ENCODE measurements at regions not wholly inside any gene's neighbourhood (a gene's known extent, or its start where the extent isn't known, plus 50 kb on each side); places are given as distances from the start of the nearest gene placed in this dataset.

DNA sequence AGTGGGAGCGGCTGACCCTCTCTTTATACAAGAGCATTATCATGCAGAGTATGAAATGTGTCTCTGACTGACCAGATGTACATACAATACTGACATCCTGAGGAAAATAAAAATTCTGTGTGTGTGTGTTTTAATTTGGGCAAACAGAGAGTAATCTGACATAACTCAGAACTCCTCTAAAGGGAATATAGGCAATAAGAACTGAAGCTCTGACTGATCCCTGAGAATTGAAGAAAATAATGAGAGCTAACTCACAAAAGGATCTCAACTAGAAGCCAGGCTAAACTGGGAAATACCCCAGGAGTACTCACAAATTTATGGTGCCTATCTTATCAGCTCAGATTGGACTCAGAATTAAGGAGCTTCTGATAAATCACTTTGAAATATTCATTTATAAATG, 539.9 kb downstream of the OLFM4 start:
- ATAC-seq: no peak
- Mint-ChIP-seq H3K4me3 (no peak overlapping the region), H3K27me3 (no peaks in the 10 kb centered on the region), H3K36me3 (ENCODE audit: low read depth) (no peaks in the 10 kb centered on the region), H3K4me1 (no peaks in the 10 kb centered on the region), H3K27ac (no peak overlapping the region)
- no peak for DNase-seq
- H3K9me3 ChIP-seq (ENCODE audit: control insufficient read depth, low read length, poor library complexity, severe bottlenecking): no peaks in the 10 kb centered on the region

GRCh38 chr13:53569453-53569852, 540.8 kb downstream of the OLFM4 start:
- no peak overlapping the region for H3K27ac Mint-ChIP-seq
- DNase-seq (no peak), ATAC-seq (no peak)
- no peaks in the 10 kb centered on the region for H3K4me1 Mint-ChIP-seq
- H3K36me3 Mint-ChIP-seq (ENCODE audit: low read depth): no peaks in the 10 kb centered on the region
- H3K9me3 ChIP-seq (ENCODE audit: control insufficient read depth, low read length, poor library complexity, severe bottlenecking): no peaks in the 10 kb centered on the region
- no peaks in the 10 kb centered on the region for H3K27me3 Mint-ChIP-seq
- H3K4me3 Mint-ChIP-seq: no peak overlapping the region

DNA sequence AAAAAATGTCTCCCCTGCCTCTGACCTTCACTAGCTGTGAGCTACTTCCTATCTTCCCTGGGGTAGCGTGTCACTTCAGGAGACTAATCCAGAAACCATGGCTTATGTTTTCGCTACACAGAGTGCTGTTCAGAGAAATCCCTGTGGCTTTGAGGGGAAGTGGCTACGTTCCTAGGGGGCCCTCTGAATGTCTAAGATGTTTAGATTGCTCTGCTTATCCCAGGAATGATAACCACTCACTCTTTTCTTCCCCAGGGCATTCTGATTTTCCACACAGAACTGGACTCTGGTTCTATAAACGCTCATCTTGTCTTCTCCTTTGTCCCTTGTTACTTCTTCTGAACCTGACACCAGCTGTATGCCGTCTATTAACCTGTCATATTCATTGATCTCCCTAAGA, 572.5 kb downstream of the OLFM4 start:
- H3K27me3 Mint-ChIP-seq: no peaks in the 10 kb centered on the region

GRCh38 chr13:53605326-53605725, 576.7 kb downstream of the OLFM4 start:
- H3K4me3 Mint-ChIP-seq: no peak overlapping the region
- DNase-seq: no peak
- no peak for ATAC-seq
- no peaks in the 10 kb centered on the region for H3K4me1 Mint-ChIP-seq
- no peak overlapping the region for H3K27ac Mint-ChIP-seq
- no peaks in the 10 kb centered on the region for H3K36me3 Mint-ChIP-seq (ENCODE audit: low read depth)
- H3K27me3 Mint-ChIP-seq: no peaks in the 10 kb centered on the region
- H3K9me3 ChIP-seq (ENCODE audit: control insufficient read depth, low read length, poor library complexity, severe bottlenecking): no peaks in the 10 kb centered on the region

More for the DNA sequence above, 572.5 kb downstream of the OLFM4 start:
- Mint-ChIP-seq H3K4me1 (no peaks in the 10 kb centered on the region), H3K27ac (no peak overlapping the region), H3K4me3 (no peak overlapping the region), H3K36me3 (ENCODE audit: low read depth) (no peaks in the 10 kb centered on the region)
- no peaks in the 10 kb centered on the region for H3K9me3 ChIP-seq (ENCODE audit: control insufficient read depth, low read length, poor library complexity, severe bottlenecking)
- no peak for ATAC-seq
- DNase-seq: no peak

- Mint-ChIP-seq H3K27me3 (no peaks in the 10 kb centered on the region), H3K4me3 (no peak overlapping the region), H3K36me3 (ENCODE audit: low read depth) (no peaks in the 10 kb centered on the region), H3K27ac (no peak overlapping the region), H3K4me1 (no peaks in the 10 kb centered on the region)
- DNase-seq (no peak), ATAC-seq (no peak)
- H3K9me3 ChIP-seq (ENCODE audit: control insufficient read depth, low read length, poor library complexity, severe bottlenecking): no peaks in the 10 kb centered on the region
Observed at GRCh38 chr13:53612200-53612599, 583.6 kb downstream of the OLFM4 start.

- no peaks in the 10 kb centered on the region for H3K9me3 ChIP-seq (ENCODE audit: control insufficient read depth, low read length, poor library complexity, severe bottlenecking)
- no peak overlapping the region for H3K27ac Mint-ChIP-seq
- DNase-seq (no peak), ATAC-seq (no peak)
- no peaks in the 10 kb centered on the region for H3K36me3 Mint-ChIP-seq (ENCODE audit: low read depth)
- no peaks in the 10 kb centered on the region for H3K27me3 Mint-ChIP-seq
- no peaks in the 10 kb centered on the region for H3K4me1 Mint-ChIP-seq
- H3K4me3 Mint-ChIP-seq: no peak overlapping the region
Observed at GRCh38 chr13:53622456-53622855, 593.8 kb downstream of the OLFM4 start.

DNA sequence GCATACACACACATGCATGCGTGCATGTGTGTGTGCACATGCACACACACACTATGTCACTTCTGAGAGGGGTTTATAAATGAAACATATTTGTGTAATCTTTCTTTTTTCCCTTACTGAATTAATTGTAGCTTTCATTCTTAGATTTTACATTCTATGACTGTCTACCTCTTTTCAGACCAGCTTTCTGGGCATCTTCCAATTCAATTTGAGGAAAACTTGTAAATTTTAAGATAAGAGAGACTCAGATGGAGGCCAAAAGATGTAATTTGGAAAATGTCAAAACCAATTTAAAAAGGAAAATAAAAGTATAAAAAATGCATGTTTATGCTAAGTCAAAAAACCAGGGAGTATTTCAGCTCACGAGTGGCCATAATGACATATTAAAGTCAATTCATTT, 594.5 kb downstream of the OLFM4 start:
- H3K36me3 Mint-ChIP-seq (ENCODE audit: low read depth): no peaks in the 10 kb centered on the region
- H3K27me3 Mint-ChIP-seq: no peaks in the 10 kb centered on the region
- no peak for ATAC-seq
- no peak for DNase-seq
- H3K4me1 Mint-ChIP-seq: no peaks in the 10 kb centered on the region
- H3K4me3 Mint-ChIP-seq: no peak overlapping the region
- no peak overlapping the region for H3K27ac Mint-ChIP-seq
- H3K9me3 ChIP-seq (ENCODE audit: control insufficient read depth, low read length, poor library complexity, severe bottlenecking): no peaks in the 10 kb centered on the region

- no peaks in the 10 kb centered on the region for H3K4me1 Mint-ChIP-seq
- no peak overlapping the region for H3K27ac Mint-ChIP-seq
- H3K9me3 ChIP-seq (ENCODE audit: control insufficient read depth, low read length, poor library complexity, severe bottlenecking): no peaks in the 10 kb centered on the region
- no peaks in the 10 kb centered on the region for H3K36me3 Mint-ChIP-seq (ENCODE audit: low read depth)
- DNase-seq: no peak
- H3K4me3 Mint-ChIP-seq: no peak overlapping the region
- no peaks in the 10 kb centered on the region for H3K27me3 Mint-ChIP-seq
- no peak for ATAC-seq
Observed at GRCh38 chr13:53631511-53631910, 602.9 kb downstream of the OLFM4 start.

GRCh38 chr13:53638040-53638439, 609.4 kb downstream of the OLFM4 start:
- H3K4me3 Mint-ChIP-seq: no peak overlapping the region
- ATAC-seq (no peak), DNase-seq (no peak)
- H3K27ac Mint-ChIP-seq: no peak overlapping the region
- no peaks in the 10 kb centered on the region for H3K27me3 Mint-ChIP-seq
- H3K9me3 ChIP-seq (ENCODE audit: control insufficient read depth, low read length, poor library complexity, severe bottlenecking): no peaks in the 10 kb centered on the region
- no peaks in the 10 kb centered on the region for H3K4me1 Mint-ChIP-seq
- no peaks in the 10 kb centered on the region for H3K36me3 Mint-ChIP-seq (ENCODE audit: low read depth)

- no peaks in the 10 kb centered on the region for H3K4me1 Mint-ChIP-seq
- no peaks in the 10 kb centered on the region for H3K36me3 Mint-ChIP-seq (ENCODE audit: low read depth)
- DNase-seq: no peak
- no peak for ATAC-seq
- no peak overlapping the region for H3K4me3 Mint-ChIP-seq
- no peaks in the 10 kb centered on the region for H3K27me3 Mint-ChIP-seq
- no peaks in the 10 kb centered on the region for H3K9me3 ChIP-seq (ENCODE audit: control insufficient read depth, low read length, poor library complexity, severe bottlenecking)
- H3K27ac Mint-ChIP-seq: no peak overlapping the region
Observed at GRCh38 chr13:53642306-53642705, 613.7 kb downstream of the OLFM4 start.

DNA sequence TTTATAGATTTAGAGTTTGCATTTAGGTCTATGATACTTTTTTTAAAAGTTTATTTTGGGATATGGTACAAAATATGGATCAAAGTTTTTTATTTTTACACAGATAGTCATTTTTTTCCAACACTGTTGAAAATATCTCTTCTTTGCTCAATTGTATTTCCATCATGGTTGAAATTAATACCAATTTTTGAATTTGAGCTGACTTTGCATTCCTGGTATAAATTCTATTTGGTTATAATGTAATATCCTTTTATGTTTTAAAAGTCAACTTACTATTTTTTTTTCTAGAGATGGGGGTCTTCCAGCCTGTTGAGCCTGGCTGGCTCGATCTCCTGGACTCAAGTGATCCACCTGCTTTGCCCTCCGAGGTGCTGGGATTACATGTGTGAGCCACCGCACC, 620.1 kb downstream of the OLFM4 start:
- no peak overlapping the region for H3K27ac Mint-ChIP-seq
- no peaks in the 10 kb centered on the region for H3K36me3 Mint-ChIP-seq (ENCODE audit: low read depth)
- H3K27me3 Mint-ChIP-seq: no peaks in the 10 kb centered on the region
- no peak overlapping the region for H3K4me3 Mint-ChIP-seq
- no peaks in the 10 kb centered on the region for H3K4me1 Mint-ChIP-seq
- H3K9me3 ChIP-seq (ENCODE audit: control insufficient read depth, low read length, poor library complexity, severe bottlenecking): no peaks in the 10 kb centered on the region
- ATAC-seq (no peak), DNase-seq (no peak)

GRCh38 chr13:53672005-53672404, 643.4 kb downstream of the OLFM4 start:
- ATAC-seq (no peak), DNase-seq (no peak)
- Mint-ChIP-seq H3K27me3 (no peaks in the 10 kb centered on the region), H3K4me3 (no peak overlapping the region), H3K27ac (no peak overlapping the region), H3K4me1 (no peaks in the 10 kb centered on the region), H3K36me3 (ENCODE audit: low read depth) (no peaks in the 10 kb centered on the region)
- no peaks in the 10 kb centered on the region for H3K9me3 ChIP-seq (ENCODE audit: control insufficient read depth, low read length, poor library complexity, severe bottlenecking)

GRCh38 chr13:53683146-53683545, 654.5 kb downstream of the OLFM4 start:
- no peaks in the 10 kb centered on the region for H3K36me3 Mint-ChIP-seq (ENCODE audit: low read depth)
- no peaks in the 10 kb centered on the region for H3K4me1 Mint-ChIP-seq
- ATAC-seq: no peak
- H3K9me3 ChIP-seq (ENCODE audit: control insufficient read depth, low read length, poor library complexity, severe bottlenecking): no peaks in the 10 kb centered on the region
- H3K27me3 Mint-ChIP-seq: no peaks in the 10 kb centered on the region
- DNase-seq: no peak
- H3K4me3 Mint-ChIP-seq: no peak overlapping the region
- no peak overlapping the region for H3K27ac Mint-ChIP-seq

DNA sequence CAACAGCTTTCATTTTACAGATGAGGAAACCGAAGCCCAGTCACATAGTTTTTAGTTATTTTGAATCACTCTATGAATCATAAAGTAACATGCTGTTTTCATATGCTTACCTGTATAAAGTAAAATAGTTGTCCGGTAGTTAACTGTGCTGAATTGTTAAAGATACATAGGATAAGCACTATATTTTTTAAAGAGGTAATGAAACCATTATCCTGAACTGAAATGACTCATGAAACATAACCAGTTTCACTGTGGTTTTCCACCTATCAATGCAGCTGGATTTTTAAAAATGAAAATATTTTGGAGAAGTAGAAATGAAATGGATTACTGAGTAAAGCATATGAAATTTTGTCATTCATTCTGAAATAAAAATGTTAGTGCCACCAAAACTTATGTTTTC, 655.0 kb downstream of the OLFM4 start:
- H3K36me3 Mint-ChIP-seq (ENCODE audit: low read depth): no peaks in the 10 kb centered on the region
- no peak for ATAC-seq
- H3K9me3 ChIP-seq (ENCODE audit: control insufficient read depth, low read length, poor library complexity, severe bottlenecking): no peaks in the 10 kb centered on the region
- no peak overlapping the region for H3K27ac Mint-ChIP-seq
- no peaks in the 10 kb centered on the region for H3K4me1 Mint-ChIP-seq
- H3K4me3 Mint-ChIP-seq: no peak overlapping the region
- no peaks in the 10 kb centered on the region for H3K27me3 Mint-ChIP-seq
- no peak for DNase-seq

DNA sequence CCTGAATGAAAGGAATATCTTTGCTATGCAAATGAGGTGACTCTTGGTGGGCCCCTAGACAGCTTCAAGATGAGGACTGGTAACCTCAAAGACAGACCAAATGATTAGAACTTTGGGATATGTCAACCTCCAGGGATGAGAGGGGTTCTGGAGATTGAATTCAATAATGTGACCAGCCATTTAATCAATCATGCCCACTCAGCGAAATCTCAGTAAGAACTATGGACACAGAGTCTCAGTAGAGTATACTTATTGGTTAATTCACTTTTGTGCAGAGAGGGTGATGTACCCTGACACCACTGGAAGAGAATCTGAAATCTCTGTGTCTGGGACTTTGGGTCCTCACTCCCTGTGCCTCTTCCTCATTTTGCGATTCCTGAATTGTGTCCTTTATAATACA, 662.8 kb downstream of the OLFM4 start:
- H3K9me3 ChIP-seq (ENCODE audit: control insufficient read depth, low read length, poor library complexity, severe bottlenecking): no peaks in the 10 kb centered on the region
- Mint-ChIP-seq H3K4me1 (no peaks in the 10 kb centered on the region), H3K36me3 (ENCODE audit: low read depth) (no peaks in the 10 kb centered on the region), H3K27ac (no peak overlapping the region), H3K4me3 (no peak overlapping the region), H3K27me3 (no peaks in the 10 kb centered on the region)
- ATAC-seq (no peak), DNase-seq (no peak)

All from T-helper 17 cell (primary cell).